Upper lobe of left lung (tissue), 6 donors: ENCODE measurements at regions not wholly inside any gene's neighbourhood (a gene's known extent, or its start where the extent isn't known, plus 50 kb on each side); places are given as distances from the start of the nearest gene placed in this dataset.

Source experiments
- ATAC-seq, 2 donors: fragments of 200-7000 bp; cut with Tn5 transposase; one replicate each; pipeline ENCODE4 v1.9.1; 2022; ENCODE audit warnings: mild to moderate bottlenecking in 2 of 2, moderate library complexity in 2 of 2; ENCODE audit not compliant: low FRiP score in 2 of 2
- DNase-seq, 2 donors: peaks; one replicate each; pipeline ENCODE4 v3.0.0-alpha.2; 2019 to 2020
- H3K27ac ChIP-seq, 4 donors: fragments of 200-600 bp; sonication (generic); one replicate each; pipeline ENCODE4 v1.5.1; 2016 to 2019
- H3K27me3 ChIP-seq, 4 donors: fragments of 200-600 bp; sonication (generic); one replicate each; pipeline ENCODE4 v1.5.1; 2017 to 2019
- H3K36me3 ChIP-seq, 4 donors: fragments of 200-600 bp; sonication (generic); one replicate each; pipeline ENCODE4 v1.5.1; 2016 to 2019
- H3K4me1 ChIP-seq, 4 donors: fragments of 200-600 bp; sonication (generic); one replicate each; pipeline ENCODE4 v1.5.1; 2018 to 2019
- H3K4me3 ChIP-seq, 4 donors: fragments of 200-600 bp; sonication (generic); one replicate each; pipeline ENCODE4 v1.5.1; 2017 to 2019; ENCODE audit warnings: mild to moderate bottlenecking in 2 of 4, moderate library complexity in 1 of 4
- H3K9me3 ChIP-seq, 4 donors: fragments of 200-600 bp; sonication (generic); one replicate each; pipeline ENCODE4 v1.5.1; 2018 to 2019
- CTCF ChIP-seq, 6 experiments: fragments of 450-650 bp in 4 of 6; fragments of 200-600 bp in 2 of 6; sonication (generic) in 2 of 6; IDR thresholded peaks; one replicate each; pipeline ENCODE4 v1.5.1; 2016 to 2019; ENCODE audit warnings: antibody characterized with exemption in 6 of 6
- EP300 ChIP-seq, 4 donors: sonication (generic); formaldehyde crosslinking; IDR thresholded peaks; one replicate each; pipeline ENCODE4 v1.5.1; 2017; ENCODE audit warnings: antibody characterized with exemption in 4 of 4, control low read depth in 2 of 4
- POLR2A ChIP-seq, 4 donors: fragments of 450-650 bp; IDR thresholded peaks; one replicate each; pipeline ENCODE4 v1.5.1; 2016 to 2017; ENCODE audit warnings: antibody characterized with exemption in 4 of 4, mild to moderate bottlenecking in 2 of 4
- POLR2AphosphoS5 ChIP-seq, 2 donors: sonication (generic); formaldehyde crosslinking; IDR thresholded peaks; one replicate each; pipeline ENCODE4 v1.5.1; 2017; ENCODE audit warnings: antibody characterized with exemption in 2 of 2
- WGBS, 2 donors: methylation state at CpG; one replicate each; pipeline ENCODE4 v1.1.5; 2017 to 2018; 5-methylcytosine and 5-hydroxymethylcytosine counted together
- donor health status: DM: no; HTN: no; CAD: no; lungs with moderate emphysema.
- donor health status: DM: no; HTN: yes; CAD: no; lungs with severe emphysema.

DNA sequence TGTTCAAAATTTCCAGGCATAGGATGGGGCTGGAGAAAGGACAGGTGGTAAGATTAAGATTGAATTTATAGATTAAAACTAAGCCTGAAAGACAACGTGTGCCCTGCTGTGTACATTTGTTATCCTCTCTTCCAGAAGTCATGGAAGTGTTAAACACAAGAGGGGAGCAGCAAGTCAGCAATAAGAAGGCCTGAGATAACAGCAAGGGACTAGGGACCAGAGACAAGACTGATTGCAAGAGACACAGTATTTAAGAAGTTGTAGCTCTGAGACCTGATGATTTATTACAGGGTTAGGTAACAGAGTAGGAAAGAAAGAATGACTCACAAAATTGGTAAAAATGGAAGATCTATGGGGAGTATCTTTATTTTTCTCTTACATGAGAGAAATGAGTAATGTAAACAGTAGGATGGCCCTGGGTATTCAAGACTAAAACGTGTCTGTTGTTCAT is 55.7 kb upstream of the COL1A2 start:
- H3K36me3 ChIP-seq: no peaks in the 10 kb centered on the region
- no peak overlapping the region for H3K27ac ChIP-seq
- no peaks in the 10 kb centered on the region for H3K27me3 ChIP-seq
- H3K9me3 ChIP-seq: no peaks in the 10 kb centered on the region
- TF ChIP-seq EP300 (IDR thresholded peaks at IDR 0.05): no peak
- no peak for TF ChIP-seq POLR2AphosphoS5 (IDR thresholded peaks at IDR 0.05)
- no peak for TF ChIP-seq CTCF (IDR thresholded peaks at IDR 0.05)
- TF ChIP-seq POLR2A (IDR thresholded peaks at IDR 0.05): no peak
- peak in 1 of 2 donors; percentile 45 for ATAC-seq
- no peak overlapping the region for H3K4me3 ChIP-seq
- DNase-seq: no peak
- WGBS, 2 donors: 40 to 41% methylated on average over 2 of the region's 2 CpGs
- H3K4me1 ChIP-seq: no peaks in the 10 kb centered on the region

DNA sequence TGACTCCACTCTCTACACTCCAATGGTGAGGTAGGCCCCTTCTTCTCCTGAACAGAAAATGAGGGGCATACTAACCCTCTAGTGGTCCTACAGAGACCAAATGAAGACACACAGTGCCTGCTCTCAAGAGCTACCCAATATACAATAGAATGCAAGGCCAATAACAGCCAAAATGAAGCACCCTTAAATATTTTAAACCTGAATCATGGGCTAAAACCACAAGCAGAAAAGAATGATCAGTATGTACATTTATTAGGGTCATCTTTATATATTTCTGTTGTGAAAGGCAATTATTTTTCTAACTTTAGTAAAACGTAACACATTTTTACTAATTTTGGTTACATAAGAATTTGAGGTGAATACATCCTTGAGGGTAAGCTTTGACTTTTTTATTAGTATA is 49.9 kb upstream of the COL1A2 start:
- Histone ChIP-seq H3K27me3 (no peaks in the 10 kb centered on the region), H3K9me3 (no peaks in the 10 kb centered on the region), H3K4me3 (no peak overlapping the region), H3K4me1 (no peaks in the 10 kb centered on the region), H3K36me3 (no peaks in the 10 kb centered on the region), H3K27ac (no peak overlapping the region)
- WGBS, 2 donors: 91 to 94% methylated on average over 1 of the region's 1 CpG
- ATAC-seq: no peak
- no peak for DNase-seq
- no peak for TF ChIP-seq POLR2A (IDR thresholded peaks at IDR 0.05)
- no peak for TF ChIP-seq CTCF (IDR thresholded peaks at IDR 0.05)
- no peak for TF ChIP-seq POLR2AphosphoS5 (IDR thresholded peaks at IDR 0.05)
- no peak for TF ChIP-seq EP300 (IDR thresholded peaks at IDR 0.05)
